ENCODE measurements at regions not wholly inside any gene's neighbourhood (a gene's known extent, or its start where the extent isn't known, plus 50 kb on each side); places are given as distances from the start of the nearest gene placed in this dataset.

- TF ChIP-seq CTCF (conservative IDR thresholded peaks at IDR 0.05; ENCODE audit: low read depth, low read length) (no peak), EZH2 (IDR thresholded peaks at IDR 0.05; ENCODE audit: borderline replicate concordance, low read depth, low read length, poor library complexity, severe bottlenecking) (no peak)
Observed at GRCh38 chr21:32894321-32894720, 122.8 kb upstream of the PAXBP1 start.

Measured in A673 (cell line).